Neural cell (in vitro differentiated cells): ENCODE measurements at regions not wholly inside any gene's neighbourhood (a gene's known extent, or its start where the extent isn't known, plus 50 kb on each side); places are given as distances from the start of the nearest gene placed in this dataset.

ENCODE experiments used
- EP300 ChIP-seq: fragments of 450-650 bp; conservative IDR thresholded peaks from 2 replicates; pipeline ENCODE4 v1.6.1; 2014; ENCODE audit warnings: antibody characterized with exemption, mild to moderate bottlenecking, moderate library complexity; ENCODE audit not compliant: poor library complexity, severe bottlenecking
- EZH2 ChIP-seq: fragments of 200-600, 300-800 bp; shearing (Covaris generic), sonication (generic); IDR thresholded peaks from 2 replicates; pipeline ENCODE4 v1.6.1; 2014; ENCODE audit warnings: antibody characterized with exemption, low read length, borderline replicate concordance, mild to moderate bottlenecking; ENCODE audit not compliant: insufficient read depth, poor library complexity, severe bottlenecking
- POLR2AphosphoS5 ChIP-seq: IDR thresholded peaks from 2 replicates; pipeline ENCODE4 v1.6.1; 2012
- SMC3 ChIP-seq: fragments of 450-650 bp; conservative IDR thresholded peaks from 2 replicates; pipeline ENCODE4 v1.6.1; 2014; ENCODE audit warnings: antibody characterized with exemption, mild to moderate bottlenecking, moderate library complexity; ENCODE audit not compliant: poor library complexity
- TAF1 ChIP-seq: IDR thresholded peaks from 2 replicates; pipeline ENCODE4 v1.6.1; 2012; ENCODE audit warnings: low read depth
- TF ChIP-seq, protein P1 (sequence below): fragments of 450-650 bp; IDR thresholded peaks from 2 replicates; pipeline ENCODE4 v1.5.1; 2014; ENCODE audit warnings: antibody characterized with exemption, mild to moderate bottlenecking, moderate library complexity; ENCODE audit not compliant: poor library complexity, severe bottlenecking

DNA sequence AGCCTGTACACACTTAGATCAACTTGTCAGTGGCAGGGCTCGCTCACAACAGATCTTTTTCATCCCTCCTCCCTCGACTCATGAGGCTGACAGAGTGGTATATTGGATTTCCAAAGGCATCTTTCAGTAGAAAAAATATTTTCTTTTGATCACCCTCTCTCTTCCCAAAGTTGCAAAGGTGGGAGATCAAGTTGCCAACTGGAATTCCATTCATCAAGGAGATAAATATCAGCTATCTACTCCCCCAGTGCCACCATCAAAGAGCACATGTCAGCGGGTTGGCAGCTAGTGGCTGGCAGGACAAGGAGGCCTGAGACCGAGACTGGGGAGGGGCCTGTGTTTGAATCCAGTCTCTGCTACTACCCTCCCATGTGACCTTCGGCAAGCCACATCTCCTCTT is 539.7 kb upstream of the CDH11 start:
- TF ChIP-seq TAF1 (no peak), POLR2AphosphoS5 (no peak), EZH2 (no peak), SMC3 (no peak), EP300 (no peak)
- TF ChIP-seq, protein P1, sequence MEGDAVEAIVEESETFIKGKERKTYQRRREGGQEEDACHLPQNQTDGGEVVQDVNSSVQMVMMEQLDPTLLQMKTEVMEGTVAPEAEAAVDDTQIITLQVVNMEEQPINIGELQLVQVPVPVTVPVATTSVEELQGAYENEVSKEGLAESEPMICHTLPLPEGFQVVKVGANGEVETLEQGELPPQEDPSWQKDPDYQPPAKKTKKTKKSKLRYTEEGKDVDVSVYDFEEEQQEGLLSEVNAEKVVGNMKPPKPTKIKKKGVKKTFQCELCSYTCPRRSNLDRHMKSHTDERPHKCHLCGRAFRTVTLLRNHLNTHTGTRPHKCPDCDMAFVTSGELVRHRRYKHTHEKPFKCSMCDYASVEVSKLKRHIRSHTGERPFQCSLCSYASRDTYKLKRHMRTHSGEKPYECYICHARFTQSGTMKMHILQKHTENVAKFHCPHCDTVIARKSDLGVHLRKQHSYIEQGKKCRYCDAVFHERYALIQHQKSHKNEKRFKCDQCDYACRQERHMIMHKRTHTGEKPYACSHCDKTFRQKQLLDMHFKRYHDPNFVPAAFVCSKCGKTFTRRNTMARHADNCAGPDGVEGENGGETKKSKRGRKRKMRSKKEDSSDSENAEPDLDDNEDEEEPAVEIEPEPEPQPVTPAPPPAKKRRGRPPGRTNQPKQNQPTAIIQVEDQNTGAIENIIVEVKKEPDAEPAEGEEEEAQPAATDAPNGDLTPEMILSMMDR = no peak
